ENCODE measurements at regions not wholly inside any gene's neighbourhood (a gene's known extent, or its start where the extent isn't known, plus 50 kb on each side); places are given as distances from the start of the nearest gene placed in this dataset.
"Not testable (repeated sequence)": the region's sequence is repeated elsewhere in the genome, so short reads cannot be mapped to it uniquely, and the experiment has no call there.

DNA sequence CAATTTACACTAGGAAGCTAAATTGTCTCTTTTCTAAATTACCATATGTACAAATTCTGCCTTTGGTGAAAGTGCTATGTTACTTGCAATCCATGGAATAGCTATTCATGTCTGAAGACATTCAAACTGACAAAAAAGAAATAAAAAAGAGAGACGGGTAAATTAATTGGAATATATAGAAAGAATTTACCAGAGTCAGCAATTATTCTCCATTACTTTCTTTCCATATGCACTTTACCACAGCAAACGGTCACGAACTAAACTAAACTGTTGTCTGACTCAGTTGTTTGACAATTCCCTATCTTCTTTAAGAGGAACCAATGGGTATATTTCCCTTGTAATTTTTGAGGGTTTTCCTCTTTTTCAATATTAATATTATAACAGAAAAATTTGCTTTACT, 85.7 kb downstream of the HOXA1 start:
- Histone ChIP-seq H3K27me3 (ENCODE audit: insufficient read depth in 3 of 3, low read length in 2 of 3) (no peaks in the 10 kb centered on the region), H3K36me3 (ENCODE audit: insufficient read depth in 1 of 2, low read depth in 1 of 2) (no peaks in the 10 kb centered on the region), H3K27ac (no peak overlapping the region), H3K9me3 (peaks cover 3% of the 10 kb centered on the region), H3K4me3 (no peak overlapping the region), H3K4me1 (no peaks in the 10 kb centered on the region)
- intact Hi-C loops (cut with DNase I): no loop called here
- ATAC-seq (no peak), DNase-seq (no peak)
- 90 to 95% (median 93%) methylated on average over 3 of the region's 3 CpGs for WGBS, 3 donors
- TF ChIP-seq, protein P1, sequence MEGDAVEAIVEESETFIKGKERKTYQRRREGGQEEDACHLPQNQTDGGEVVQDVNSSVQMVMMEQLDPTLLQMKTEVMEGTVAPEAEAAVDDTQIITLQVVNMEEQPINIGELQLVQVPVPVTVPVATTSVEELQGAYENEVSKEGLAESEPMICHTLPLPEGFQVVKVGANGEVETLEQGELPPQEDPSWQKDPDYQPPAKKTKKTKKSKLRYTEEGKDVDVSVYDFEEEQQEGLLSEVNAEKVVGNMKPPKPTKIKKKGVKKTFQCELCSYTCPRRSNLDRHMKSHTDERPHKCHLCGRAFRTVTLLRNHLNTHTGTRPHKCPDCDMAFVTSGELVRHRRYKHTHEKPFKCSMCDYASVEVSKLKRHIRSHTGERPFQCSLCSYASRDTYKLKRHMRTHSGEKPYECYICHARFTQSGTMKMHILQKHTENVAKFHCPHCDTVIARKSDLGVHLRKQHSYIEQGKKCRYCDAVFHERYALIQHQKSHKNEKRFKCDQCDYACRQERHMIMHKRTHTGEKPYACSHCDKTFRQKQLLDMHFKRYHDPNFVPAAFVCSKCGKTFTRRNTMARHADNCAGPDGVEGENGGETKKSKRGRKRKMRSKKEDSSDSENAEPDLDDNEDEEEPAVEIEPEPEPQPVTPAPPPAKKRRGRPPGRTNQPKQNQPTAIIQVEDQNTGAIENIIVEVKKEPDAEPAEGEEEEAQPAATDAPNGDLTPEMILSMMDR (IDR thresholded peaks at IDR 0.05): no peak

DNA sequence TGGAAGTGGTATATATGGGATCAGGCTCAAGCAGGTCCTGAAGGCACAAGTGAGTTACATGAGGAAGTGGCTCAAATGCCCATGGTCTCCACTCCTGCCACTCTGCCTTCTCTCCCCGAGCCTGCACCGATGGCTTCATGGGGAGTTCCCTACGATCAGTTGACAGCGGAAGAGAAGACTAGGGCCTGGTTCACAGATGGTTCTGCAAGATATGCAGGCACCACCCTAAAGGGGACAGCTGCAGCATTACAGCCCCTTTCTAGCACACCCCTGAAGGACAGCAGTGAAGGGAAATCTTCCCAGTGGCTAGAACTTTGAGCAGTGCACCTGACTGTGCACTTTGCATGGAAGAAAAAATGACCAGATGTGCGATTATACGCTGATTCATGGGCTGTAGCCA, 95.3 kb downstream of the HOXA1 start:
- Histone ChIP-seq H3K9me3 (peaks cover 9% of the 10 kb centered on the region), H3K36me3 (ENCODE audit: insufficient read depth in 1 of 2, low read depth in 1 of 2) (no peaks in the 10 kb centered on the region), H3K27me3 (ENCODE audit: insufficient read depth in 3 of 3, low read length in 2 of 3) (no peaks in the 10 kb centered on the region), H3K4me3 (no peak overlapping the region), H3K4me1 (no peaks in the 10 kb centered on the region), H3K27ac (no peak overlapping the region)
- intact Hi-C loops (cut with DNase I): no loop called here
- 89 to 93% (median 90%) methylated on average over 6 of the region's 6 CpGs for WGBS, 3 donors
- TF ChIP-seq, protein P1 (IDR thresholded peaks at IDR 0.05): no peak
- no peak for DNase-seq
- ATAC-seq: no peak

DNA sequence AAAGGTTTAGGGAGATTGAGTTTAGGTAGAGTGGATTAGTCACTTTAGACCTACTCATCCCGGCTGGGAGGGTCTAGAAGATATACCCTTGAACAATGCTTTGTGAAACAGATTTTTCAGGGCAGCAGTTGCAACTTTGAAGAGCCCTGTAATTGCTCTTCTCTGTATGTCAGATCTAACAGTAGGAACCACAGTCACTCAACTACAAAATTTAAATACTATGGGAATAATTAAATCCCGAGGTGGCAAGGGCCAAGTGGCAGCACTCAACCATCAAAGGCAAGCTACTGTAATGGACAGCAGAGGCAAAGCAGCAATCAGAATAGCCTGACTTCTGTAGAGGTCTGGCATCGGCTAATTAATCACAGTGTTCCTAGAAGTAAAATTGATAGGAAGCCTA, 97.5 kb downstream of the HOXA1 start:
- 82 to 87% (median 84%) methylated on average over 3 of the region's 3 CpGs for WGBS, 3 donors
- H3K36me3 ChIP-seq (ENCODE audit: insufficient read depth in 1 of 2, low read depth in 1 of 2); ATAC-seq; DNase-seq; intact Hi-C loops (cut with DNase I); H3K9me3 ChIP-seq; H3K4me1 ChIP-seq; H3K27ac ChIP-seq; H3K27me3 ChIP-seq (ENCODE audit: insufficient read depth in 3 of 3, low read length in 2 of 3); H3K4me3 ChIP-seq: not testable (repeated sequence)

DNA sequence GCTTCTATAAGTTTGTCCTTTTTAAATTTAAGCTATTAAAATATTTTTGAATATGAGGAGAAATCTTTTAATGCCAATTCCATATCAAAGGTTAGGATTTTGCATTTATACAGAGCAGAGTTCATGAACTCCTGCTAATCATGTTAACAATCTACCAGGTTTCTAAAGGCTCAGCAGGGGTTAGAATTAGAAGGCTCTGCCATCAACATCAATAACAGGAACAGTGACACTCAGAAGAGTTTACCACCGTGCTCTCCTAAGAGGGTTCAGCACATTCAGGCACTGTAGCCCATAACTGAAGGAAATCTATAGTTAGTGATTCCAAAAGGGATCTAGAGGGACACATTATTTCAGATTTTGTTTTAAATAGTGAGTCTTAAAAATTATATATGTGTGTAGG, 100.1 kb downstream of the HOXA1 start:
- 38 to 54% (median 50%) methylated on average over 1 of the region's 1 CpG for WGBS, 3 donors
- intact Hi-C loops (cut with DNase I): no loop called here
- Histone ChIP-seq H3K27ac (no peak overlapping the region), H3K36me3 (ENCODE audit: insufficient read depth in 1 of 2, low read depth in 1 of 2) (no peaks in the 10 kb centered on the region), H3K27me3 (ENCODE audit: insufficient read depth in 3 of 3, low read length in 2 of 3) (no peaks in the 10 kb centered on the region), H3K4me1 (no peaks in the 10 kb centered on the region), H3K4me3 (no peak overlapping the region), H3K9me3 (peaks cover 9% of the 10 kb centered on the region)
- TF ChIP-seq, protein P1 (IDR thresholded peaks at IDR 0.05): no peak
- ATAC-seq: no peak
- DNase-seq: no peak

DNA sequence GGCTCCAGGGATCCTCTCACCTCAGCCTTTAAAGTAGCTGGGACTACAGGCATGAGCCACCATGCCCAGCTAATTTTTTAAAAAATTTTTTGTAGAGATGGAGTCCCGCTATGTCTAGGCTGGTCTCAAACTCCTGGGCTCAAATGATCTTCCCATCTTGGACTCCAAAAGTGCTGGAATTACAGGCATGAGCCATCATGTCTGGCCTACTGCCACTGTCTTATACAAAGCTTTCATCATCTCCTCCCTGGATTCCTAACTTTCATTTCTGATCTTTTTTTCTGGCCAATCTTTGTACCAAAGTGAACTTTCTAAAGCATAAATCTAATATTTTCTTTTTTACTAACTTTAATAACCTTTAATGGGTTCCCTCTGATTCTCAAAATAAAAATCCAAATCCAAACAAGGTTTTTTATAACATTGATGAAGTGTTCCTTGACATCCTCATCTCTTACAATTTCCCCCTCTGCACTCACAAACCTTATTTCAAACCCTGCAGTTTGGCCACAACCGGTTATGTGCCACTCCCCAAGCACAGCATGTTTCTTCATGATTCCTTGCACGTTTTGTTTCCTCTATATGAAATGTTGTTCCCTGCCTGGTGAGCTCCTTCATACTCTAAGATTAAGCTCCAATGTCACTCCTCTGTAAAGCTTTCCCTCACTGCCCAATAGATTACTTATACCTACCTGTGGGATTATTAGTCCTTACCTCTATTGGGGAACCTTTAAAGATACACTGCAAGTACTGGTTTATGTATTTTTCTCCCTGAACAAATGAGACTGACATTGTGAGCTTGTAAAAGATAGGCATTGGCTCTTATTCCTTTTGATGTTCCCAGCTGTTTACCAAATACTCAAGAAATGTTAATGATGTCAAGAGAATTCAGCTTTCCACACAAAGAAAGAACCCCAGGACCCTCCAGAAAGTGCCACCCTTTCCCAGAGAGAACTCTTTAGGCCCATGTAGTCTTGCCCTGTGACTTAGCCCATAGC, 101.7 kb downstream of the HOXA1 start:
- ATAC-seq: no peak
- TF ChIP-seq, protein P1 (IDR thresholded peaks at IDR 0.05): no peak
- peaks cover 9% of the 10 kb centered on the region for H3K9me3 ChIP-seq
- 56 to 72% (median 63%) methylated on average over 3 of the region's 3 CpGs for WGBS, 3 donors
- no peak overlapping the region for H3K27ac ChIP-seq
- H3K27me3 ChIP-seq (ENCODE audit: insufficient read depth in 3 of 3, low read length in 2 of 3): no peaks in the 10 kb centered on the region
- H3K4me1 ChIP-seq: no peaks in the 10 kb centered on the region
- no peak for DNase-seq
- H3K36me3 ChIP-seq (ENCODE audit: insufficient read depth in 1 of 2, low read depth in 1 of 2): no peaks in the 10 kb centered on the region
- intact Hi-C loops (cut with DNase I): no loop called here
- H3K4me3 ChIP-seq: no peak overlapping the region
